ENCODE measurements at regions not wholly inside any gene's neighbourhood (a gene's known extent, or its start where the extent isn't known, plus 50 kb on each side); places are given as distances from the start of the nearest gene placed in this dataset.

GRCh38 chr10:60643874-60644273 lies 134.4 kb upstream of the CDK1 start:
- Histone ChIP-seq H3K4me2 (ENCODE audit: low read depth, low read length, poor library complexity, severe bottlenecking) (no peak overlapping the region), H2AFZ (ENCODE audit: low read length) (no peak overlapping the region), H3K36me3 (ENCODE audit: insufficient read depth, low read length) (no peaks in the 10 kb centered on the region)

DNA sequence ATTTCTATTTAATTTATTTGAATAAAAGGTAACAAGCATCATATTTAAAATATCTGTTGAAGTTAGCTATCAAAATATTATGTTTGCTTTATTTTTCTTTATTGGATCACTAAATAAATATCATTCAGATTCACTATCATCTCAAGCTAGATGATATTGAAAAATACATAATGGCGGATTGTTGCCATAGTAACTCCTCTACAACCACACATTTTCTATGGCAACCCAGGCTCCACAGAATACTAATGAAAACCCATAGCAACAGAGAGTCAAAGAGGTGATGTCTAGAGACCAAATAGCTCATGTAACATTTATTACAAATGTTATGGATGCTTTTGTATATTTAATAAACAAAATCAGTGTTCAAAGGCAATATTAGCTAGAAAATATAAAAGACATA lies 148.9 kb upstream of the CDK1 start:
- no peak overlapping the region for H3K4me2 ChIP-seq (ENCODE audit: low read depth, low read length, poor library complexity, severe bottlenecking)
- H2AFZ ChIP-seq (ENCODE audit: low read length) = no peak overlapping the region
- H3K9me3 ChIP-seq (ENCODE audit: insufficient read depth, low read depth, low read length) = no peaks in the 10 kb centered on the region
- H3K9me2 ChIP-seq (replicated peaks; ENCODE audit: low read depth, low read length) = no peaks in the 10 kb centered on the region
- no peaks in the 10 kb centered on the region for H3K36me3 ChIP-seq (ENCODE audit: insufficient read depth, low read length)
- no peaks in the 10 kb centered on the region for H3K79me2 ChIP-seq (ENCODE audit: insufficient read depth, low read length)
- no peaks in the 10 kb centered on the region for H4K20me1 ChIP-seq (ENCODE audit: insufficient read depth, low read length, poor library complexity, severe bottlenecking)
- no peak overlapping the region for H3K4me3 ChIP-seq (ENCODE audit: low read length, poor library complexity, severe bottlenecking)
- no peaks in the 10 kb centered on the region for H3K4me1 ChIP-seq (ENCODE audit: insufficient read depth, low read length, poor library complexity, severe bottlenecking)
- H3F3A ChIP-seq (ENCODE audit: low read depth) = no peaks in the 10 kb centered on the region
- H3K27me3 ChIP-seq (ENCODE audit: insufficient read depth, low read length, poor library complexity, severe bottlenecking) = no peaks in the 10 kb centered on the region
- TF ChIP-seq EZH2phosphoT487 (IDR thresholded peaks at IDR 0.05; ENCODE audit: borderline replicate concordance) = no peak
- TF ChIP-seq, protein P1, sequence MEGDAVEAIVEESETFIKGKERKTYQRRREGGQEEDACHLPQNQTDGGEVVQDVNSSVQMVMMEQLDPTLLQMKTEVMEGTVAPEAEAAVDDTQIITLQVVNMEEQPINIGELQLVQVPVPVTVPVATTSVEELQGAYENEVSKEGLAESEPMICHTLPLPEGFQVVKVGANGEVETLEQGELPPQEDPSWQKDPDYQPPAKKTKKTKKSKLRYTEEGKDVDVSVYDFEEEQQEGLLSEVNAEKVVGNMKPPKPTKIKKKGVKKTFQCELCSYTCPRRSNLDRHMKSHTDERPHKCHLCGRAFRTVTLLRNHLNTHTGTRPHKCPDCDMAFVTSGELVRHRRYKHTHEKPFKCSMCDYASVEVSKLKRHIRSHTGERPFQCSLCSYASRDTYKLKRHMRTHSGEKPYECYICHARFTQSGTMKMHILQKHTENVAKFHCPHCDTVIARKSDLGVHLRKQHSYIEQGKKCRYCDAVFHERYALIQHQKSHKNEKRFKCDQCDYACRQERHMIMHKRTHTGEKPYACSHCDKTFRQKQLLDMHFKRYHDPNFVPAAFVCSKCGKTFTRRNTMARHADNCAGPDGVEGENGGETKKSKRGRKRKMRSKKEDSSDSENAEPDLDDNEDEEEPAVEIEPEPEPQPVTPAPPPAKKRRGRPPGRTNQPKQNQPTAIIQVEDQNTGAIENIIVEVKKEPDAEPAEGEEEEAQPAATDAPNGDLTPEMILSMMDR (conservative IDR thresholded peaks at IDR 0.05; ENCODE audit: low read length) = no peak
- H3K9ac ChIP-seq (ENCODE audit: low read depth, low read length, poor library complexity, severe bottlenecking) = no peak overlapping the region

More at GRCh38 chr10:60643874-60644273, 134.4 kb upstream of the CDK1 start:
- Histone ChIP-seq H3F3A (ENCODE audit: low read depth) (no peaks in the 10 kb centered on the region), H3K4me3 (ENCODE audit: low read length, poor library complexity, severe bottlenecking) (no peak overlapping the region), H3K4me1 (ENCODE audit: insufficient read depth, low read length, poor library complexity, severe bottlenecking) (no peaks in the 10 kb centered on the region), H3K9me2 (replicated peaks; ENCODE audit: low read depth, low read length) (no peaks in the 10 kb centered on the region), H3K9me3 (ENCODE audit: insufficient read depth, low read depth, low read length) (no peaks in the 10 kb centered on the region), H3K27me3 (ENCODE audit: insufficient read depth, low read length, poor library complexity, severe bottlenecking) (no peaks in the 10 kb centered on the region), H4K20me1 (ENCODE audit: insufficient read depth, low read length, poor library complexity, severe bottlenecking) (no peaks in the 10 kb centered on the region), H3K79me2 (ENCODE audit: insufficient read depth, low read length) (no peaks in the 10 kb centered on the region), H3K9ac (ENCODE audit: low read depth, low read length, poor library complexity, severe bottlenecking) (no peak overlapping the region)
- no peak for TF ChIP-seq EZH2phosphoT487 (IDR thresholded peaks at IDR 0.05; ENCODE audit: borderline replicate concordance)
- TF ChIP-seq, protein P1 (conservative IDR thresholded peaks at IDR 0.05; ENCODE audit: low read length) = no peak

GRCh38 chr10:60627778-60628748 lies 150.2 kb upstream of the CDK1 start:
- Histone ChIP-seq H3K4me3 (ENCODE audit: low read length, poor library complexity, severe bottlenecking) (no peak overlapping the region), H3K79me2 (ENCODE audit: insufficient read depth, low read length) (no peaks in the 10 kb centered on the region), H3K4me1 (ENCODE audit: insufficient read depth, low read length, poor library complexity, severe bottlenecking) (no peaks in the 10 kb centered on the region), H3K9me3 (ENCODE audit: insufficient read depth, low read depth, low read length) (no peaks in the 10 kb centered on the region), H3K36me3 (ENCODE audit: insufficient read depth, low read length) (no peaks in the 10 kb centered on the region), H3F3A (ENCODE audit: low read depth) (no peaks in the 10 kb centered on the region), H2AFZ (ENCODE audit: low read length) (no peak overlapping the region), H3K27me3 (ENCODE audit: insufficient read depth, low read length, poor library complexity, severe bottlenecking) (no peaks in the 10 kb centered on the region), H3K4me2 (ENCODE audit: low read depth, low read length, poor library complexity, severe bottlenecking) (no peak overlapping the region), H3K9me2 (replicated peaks; ENCODE audit: low read depth, low read length) (no peaks in the 10 kb centered on the region), H3K9ac (ENCODE audit: low read depth, low read length, poor library complexity, severe bottlenecking) (no peak overlapping the region), H4K20me1 (ENCODE audit: insufficient read depth, low read length, poor library complexity, severe bottlenecking) (no peaks in the 10 kb centered on the region)
- TF ChIP-seq, protein P1 (conservative IDR thresholded peaks at IDR 0.05; ENCODE audit: low read length) = no peak
- no peak for TF ChIP-seq EZH2phosphoT487 (IDR thresholded peaks at IDR 0.05; ENCODE audit: borderline replicate concordance)
